ENCODE measurements at regions not wholly inside any gene's neighbourhood (a gene's known extent, or its start where the extent isn't known, plus 50 kb on each side); places are given as distances from the start of the nearest gene placed in this dataset.

- H3K4me3 ChIP-seq (ENCODE audit: low read depth, low read length): no peak overlapping the region
- H3K27me3 ChIP-seq (ENCODE audit: control insufficient read depth, insufficient read depth, low read length): no peaks in the 10 kb centered on the region
- H3K36me3 ChIP-seq (ENCODE audit: control insufficient read depth, insufficient read depth, low read length): no peaks in the 10 kb centered on the region
- FAIRE-seq: peak; percentile 13
- peak; percentile 64 for DNase-seq (ENCODE audit: low read depth)
- TF ChIP-seq CTCF (IDR thresholded peaks at IDR 0.05; ENCODE audit: insufficient read depth, low read length, severe bottlenecking): peak; percentile 67
These were observed 260.8 kb downstream of the RASSF9 start for GRCh38 chr12:85575120-85576096.

GRCh38 chr12:85580562-85581168 is 255.5 kb downstream of the RASSF9 start:
- no peaks in the 10 kb centered on the region for H3K36me3 ChIP-seq (ENCODE audit: control insufficient read depth, insufficient read depth, low read length)
- no peak for TF ChIP-seq CTCF (IDR thresholded peaks at IDR 0.05; ENCODE audit: insufficient read depth, low read length, severe bottlenecking)
- DNase-seq (ENCODE audit: low read depth) (no peak), FAIRE-seq (no peak)
- H3K4me3 ChIP-seq (ENCODE audit: low read depth, low read length): no peak overlapping the region
- no peaks in the 10 kb centered on the region for H3K27me3 ChIP-seq (ENCODE audit: control insufficient read depth, insufficient read depth, low read length)

GRCh38 chr12:85587158-85587557 is 249.1 kb downstream of the RASSF9 start:
- Histone ChIP-seq H3K27me3 (ENCODE audit: control insufficient read depth, insufficient read depth, low read length) (no peaks in the 10 kb centered on the region), H3K4me3 (ENCODE audit: low read depth, low read length) (no peak overlapping the region), H3K36me3 (ENCODE audit: control insufficient read depth, insufficient read depth, low read length) (no peaks in the 10 kb centered on the region)
- FAIRE-seq (no peak), DNase-seq (ENCODE audit: low read depth) (no peak)
- no peak for TF ChIP-seq CTCF (IDR thresholded peaks at IDR 0.05; ENCODE audit: insufficient read depth, low read length, severe bottlenecking)

- no peak overlapping the region for H3K4me3 ChIP-seq (ENCODE audit: low read depth, low read length)
- FAIRE-seq (no peak), DNase-seq (ENCODE audit: low read depth) (no peak)
- no peak for TF ChIP-seq CTCF (IDR thresholded peaks at IDR 0.05; ENCODE audit: insufficient read depth, low read length, severe bottlenecking)
- no peaks in the 10 kb centered on the region for H3K27me3 ChIP-seq (ENCODE audit: control insufficient read depth, insufficient read depth, low read length)
- H3K36me3 ChIP-seq (ENCODE audit: control insufficient read depth, insufficient read depth, low read length): no peaks in the 10 kb centered on the region
These were observed 248.0 kb downstream of the RASSF9 start for GRCh38 chr12:85588221-85588620.

DNA sequence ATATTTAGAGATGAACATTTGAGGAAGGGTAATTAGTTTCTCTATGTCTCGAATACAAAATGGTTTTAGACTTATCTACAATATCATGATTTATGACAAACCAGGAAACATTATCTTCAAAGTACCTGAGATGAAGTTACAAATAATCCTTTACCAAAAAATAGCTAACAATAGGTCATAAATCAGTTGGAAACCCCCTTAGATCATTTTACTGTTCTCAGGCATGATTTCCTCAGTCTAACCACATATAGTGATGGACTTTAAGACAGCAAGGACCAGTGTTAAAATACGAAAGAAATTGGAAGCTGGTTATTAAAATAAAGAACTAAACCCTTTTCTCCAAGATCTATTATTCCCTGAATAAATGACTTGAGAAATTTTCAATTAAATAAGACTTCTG is 235.4 kb downstream of the RASSF9 start:
- no peaks in the 10 kb centered on the region for H3K27me3 ChIP-seq (ENCODE audit: control insufficient read depth, insufficient read depth, low read length)
- H3K36me3 ChIP-seq (ENCODE audit: control insufficient read depth, insufficient read depth, low read length): no peaks in the 10 kb centered on the region
- TF ChIP-seq CTCF (IDR thresholded peaks at IDR 0.05; ENCODE audit: insufficient read depth, low read length, severe bottlenecking): no peak
- no peak overlapping the region for H3K4me3 ChIP-seq (ENCODE audit: low read depth, low read length)
- DNase-seq (ENCODE audit: low read depth) (no peak), FAIRE-seq (no peak)

Data from bronchial epithelial cell (primary cell).